ENCODE measurements at regions not wholly inside any gene's neighbourhood (a gene's known extent, or its start where the extent isn't known, plus 50 kb on each side); places are given as distances from the start of the nearest gene placed in this dataset.
"Not testable (repeated sequence)": the region's sequence is repeated elsewhere in the genome, so short reads cannot be mapped to it uniquely, and the experiment has no call there.

DNA sequence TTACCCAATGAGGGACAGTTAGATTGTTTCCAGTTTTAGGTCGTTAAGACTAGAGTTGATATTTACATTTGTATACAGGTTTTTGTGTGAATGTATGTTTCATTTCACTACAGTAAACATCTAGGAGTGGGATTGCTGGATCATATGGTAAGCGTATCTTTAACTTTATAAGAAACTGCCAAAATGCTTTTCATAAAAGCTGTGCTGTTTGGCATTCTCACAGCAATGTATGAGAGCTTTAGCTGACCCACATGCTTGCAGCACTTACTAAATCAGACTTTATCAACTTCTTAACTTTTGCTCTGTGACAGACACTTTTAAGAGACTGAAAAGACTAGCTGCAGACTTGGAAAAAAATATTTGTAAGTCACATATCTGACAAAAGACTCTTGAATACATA lies 262.5 kb upstream of the PELI2 start:
- ATAC-seq (ENCODE audit: low read depth in 2 of 2) = no peak
- Mint-ChIP-seq H3K36me3 (no peaks in the 10 kb centered on the region), H3K4me1 (no peaks in the 10 kb centered on the region), H3K9me3 (peaks cover 0 to 16% (median 6%) of the 10 kb centered on the region in 7 donors), H3K4me3 (no peak overlapping the region), H3K27ac (no peak overlapping the region), H3K27me3 (no peaks in the 10 kb centered on the region)
- Histone ChIP-seq H3K9me3 (ENCODE audit: control insufficient read depth in 2 of 2, low read length in 2 of 2) (peaks cover 3 to 6% of the 10 kb centered on the region in 2 experiments), H3K27me3 (ENCODE audit: control insufficient read depth, insufficient read depth, low read length) (peaks cover 5% of the 10 kb centered on the region), H3K36me3 (ENCODE audit: control insufficient read depth, insufficient read depth, low read length) (no peaks in the 10 kb centered on the region), H3K4me3 (ENCODE audit: low read depth, low read length) (no peak overlapping the region), H3K27ac (ENCODE audit: insufficient read depth, low read length, poor library complexity, severe bottlenecking) (no peak overlapping the region), H3K4me1 (ENCODE audit: control insufficient read depth, insufficient read depth, low read length, poor library complexity, severe bottlenecking) (no peaks in the 10 kb centered on the region)
- DNase-seq = no peak

- no peaks in the 10 kb centered on the region for H3K36me3 Mint-ChIP-seq
- ATAC-seq (ENCODE audit: low read depth in 2 of 2) = no peak
- Histone ChIP-seq H3K36me3 (ENCODE audit: control insufficient read depth, insufficient read depth, low read length) (no peaks in the 10 kb centered on the region), H3K27me3 (ENCODE audit: control insufficient read depth, insufficient read depth, low read length) (peaks cover 6% of the 10 kb centered on the region), H3K4me1 (ENCODE audit: control insufficient read depth, insufficient read depth, low read length, poor library complexity, severe bottlenecking) (no peaks in the 10 kb centered on the region), H3K27ac (ENCODE audit: insufficient read depth, low read length, poor library complexity, severe bottlenecking) (no peak overlapping the region), H3K4me3 (ENCODE audit: low read depth, low read length) (no peak overlapping the region), H3K9me3 (ENCODE audit: control insufficient read depth in 2 of 2, low read length in 2 of 2) (peaks cover 3 to 6% of the 10 kb centered on the region in 2 experiments)
- no peak for DNase-seq
- no peaks in the 10 kb centered on the region for H3K4me1 Mint-ChIP-seq
- peaks cover 2 to 22% (median 8%) of the 10 kb centered on the region in 7 donors for H3K9me3 Mint-ChIP-seq
- H3K27ac Mint-ChIP-seq = no peak overlapping the region
- no peak overlapping the region for H3K4me3 Mint-ChIP-seq
- H3K27me3 Mint-ChIP-seq = no peaks in the 10 kb centered on the region
Measured at GRCh38 chr14:55858604-55859003, 259.6 kb upstream of the PELI2 start.

- not testable (repeated sequence) for H3K27me3 Mint-ChIP-seq; H3K4me3 ChIP-seq (ENCODE audit: low read depth, low read length); H3K4me1 Mint-ChIP-seq; H3K9me3 ChIP-seq (ENCODE audit: control insufficient read depth in 2 of 2, low read length in 2 of 2); DNase-seq; H3K36me3 ChIP-seq (ENCODE audit: control insufficient read depth, insufficient read depth, low read length); H3K27me3 ChIP-seq (ENCODE audit: control insufficient read depth, insufficient read depth, low read length); H3K36me3 Mint-ChIP-seq; ATAC-seq (ENCODE audit: low read depth in 2 of 2); H3K4me3 Mint-ChIP-seq; H3K27ac ChIP-seq (ENCODE audit: insufficient read depth, low read length, poor library complexity, severe bottlenecking); H3K4me1 ChIP-seq (ENCODE audit: control insufficient read depth, insufficient read depth, low read length, poor library complexity, severe bottlenecking)
- peaks cover 8 to 34% (median 11%) of the 10 kb centered on the region in 7 donors for H3K9me3 Mint-ChIP-seq
- peak overlapping the region in 1 of 3 donors; percentile 74 for H3K27ac Mint-ChIP-seq
Measured at GRCh38 chr14:55861561-55861960, 256.6 kb upstream of the PELI2 start.

GRCh38 chr14:55864890-55865655 lies 253.1 kb upstream of the PELI2 start:
- H3K9me3 Mint-ChIP-seq = peaks cover 6 to 21% (median 8%) of the 10 kb centered on the region in 7 donors
- DNase-seq (peak in 1 of 3 donors; percentile 11), ATAC-seq (ENCODE audit: low read depth in 2 of 2) (no peak)
- Histone ChIP-seq H3K27ac (ENCODE audit: insufficient read depth, low read length, poor library complexity, severe bottlenecking) (no peak overlapping the region), H3K27me3 (ENCODE audit: control insufficient read depth, insufficient read depth, low read length) (peaks cover 8% of the 10 kb centered on the region), H3K4me3 (ENCODE audit: low read depth, low read length) (no peak overlapping the region), H3K4me1 (ENCODE audit: control insufficient read depth, insufficient read depth, low read length, poor library complexity, severe bottlenecking) (no peaks in the 10 kb centered on the region), H3K9me3 (ENCODE audit: control insufficient read depth in 2 of 2, low read length in 2 of 2) (no peaks in the 10 kb centered on the region), H3K36me3 (ENCODE audit: control insufficient read depth, insufficient read depth, low read length) (no peaks in the 10 kb centered on the region)
- peaks cover 8% of the 10 kb centered on the region for H3K27me3 Mint-ChIP-seq
- H3K36me3 Mint-ChIP-seq = no peaks in the 10 kb centered on the region
- H3K4me3 Mint-ChIP-seq = no peak overlapping the region
- H3K27ac Mint-ChIP-seq = peak overlapping the region in 1 of 3 donors; percentile 44
- no peaks in the 10 kb centered on the region for H3K4me1 Mint-ChIP-seq

- H3K4me3 Mint-ChIP-seq = no peak overlapping the region
- Histone ChIP-seq H3K4me1 (ENCODE audit: control insufficient read depth, insufficient read depth, low read length, poor library complexity, severe bottlenecking) (no peaks in the 10 kb centered on the region), H3K36me3 (ENCODE audit: control insufficient read depth, insufficient read depth, low read length) (no peaks in the 10 kb centered on the region), H3K27ac (ENCODE audit: insufficient read depth, low read length, poor library complexity, severe bottlenecking) (no peak overlapping the region), H3K9me3 (ENCODE audit: control insufficient read depth in 2 of 2, low read length in 2 of 2) (no peaks in the 10 kb centered on the region), H3K4me3 (ENCODE audit: low read depth, low read length) (no peak overlapping the region), H3K27me3 (ENCODE audit: control insufficient read depth, insufficient read depth, low read length) (peaks cover 2% of the 10 kb centered on the region)
- ATAC-seq (ENCODE audit: low read depth in 2 of 2) (no peak), DNase-seq (no peak)
- H3K27ac Mint-ChIP-seq = no peak overlapping the region
- peaks cover 3 to 15% (median 8%) of the 10 kb centered on the region in 7 donors for H3K9me3 Mint-ChIP-seq
- H3K4me1 Mint-ChIP-seq = no peaks in the 10 kb centered on the region
- peaks cover 8% of the 10 kb centered on the region for H3K27me3 Mint-ChIP-seq
- no peaks in the 10 kb centered on the region for H3K36me3 Mint-ChIP-seq
Measured at GRCh38 chr14:55867311-55867710, 250.9 kb upstream of the PELI2 start.

DNA sequence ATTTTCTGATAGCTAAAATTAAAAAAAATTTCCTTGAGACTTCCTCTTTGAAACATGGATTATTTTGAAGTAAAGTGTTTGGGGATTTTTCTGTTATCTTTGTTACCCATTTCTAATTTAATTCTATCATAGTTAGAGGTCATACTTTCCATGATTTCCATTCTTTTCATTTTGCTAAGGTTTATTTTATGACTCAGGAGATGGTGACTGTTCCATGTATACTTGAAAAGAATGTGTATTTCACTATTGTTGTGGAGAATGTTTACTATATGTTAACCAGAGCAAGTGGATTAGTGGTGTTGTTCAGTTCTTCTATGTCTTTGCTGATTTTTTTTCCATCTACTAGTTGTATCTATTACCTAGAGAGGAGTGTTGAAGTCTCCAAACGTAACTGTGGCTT lies 250.5 kb upstream of the PELI2 start:
- H3K36me3 Mint-ChIP-seq = no peaks in the 10 kb centered on the region
- no peaks in the 10 kb centered on the region for H3K36me3 ChIP-seq (ENCODE audit: control insufficient read depth, insufficient read depth, low read length)
- ATAC-seq (ENCODE audit: low read depth in 2 of 2) = no peak
- peaks cover 3 to 15% (median 8%) of the 10 kb centered on the region in 7 donors for H3K9me3 Mint-ChIP-seq
- H3K27ac ChIP-seq (ENCODE audit: insufficient read depth, low read length, poor library complexity, severe bottlenecking) = no peak overlapping the region
- no peak overlapping the region for H3K4me3 Mint-ChIP-seq
- no peaks in the 10 kb centered on the region for H3K4me1 Mint-ChIP-seq
- H3K27me3 Mint-ChIP-seq = peaks cover 8% of the 10 kb centered on the region
- no peak for DNase-seq
- peaks cover 2% of the 10 kb centered on the region for H3K27me3 ChIP-seq (ENCODE audit: control insufficient read depth, insufficient read depth, low read length)
- no peak overlapping the region for H3K4me3 ChIP-seq (ENCODE audit: low read depth, low read length)
- H3K27ac Mint-ChIP-seq = no peak overlapping the region
- no peaks in the 10 kb centered on the region for H3K4me1 ChIP-seq (ENCODE audit: control insufficient read depth, insufficient read depth, low read length, poor library complexity, severe bottlenecking)
- H3K9me3 ChIP-seq (ENCODE audit: control insufficient read depth in 2 of 2, low read length in 2 of 2) = no peaks in the 10 kb centered on the region

DNA sequence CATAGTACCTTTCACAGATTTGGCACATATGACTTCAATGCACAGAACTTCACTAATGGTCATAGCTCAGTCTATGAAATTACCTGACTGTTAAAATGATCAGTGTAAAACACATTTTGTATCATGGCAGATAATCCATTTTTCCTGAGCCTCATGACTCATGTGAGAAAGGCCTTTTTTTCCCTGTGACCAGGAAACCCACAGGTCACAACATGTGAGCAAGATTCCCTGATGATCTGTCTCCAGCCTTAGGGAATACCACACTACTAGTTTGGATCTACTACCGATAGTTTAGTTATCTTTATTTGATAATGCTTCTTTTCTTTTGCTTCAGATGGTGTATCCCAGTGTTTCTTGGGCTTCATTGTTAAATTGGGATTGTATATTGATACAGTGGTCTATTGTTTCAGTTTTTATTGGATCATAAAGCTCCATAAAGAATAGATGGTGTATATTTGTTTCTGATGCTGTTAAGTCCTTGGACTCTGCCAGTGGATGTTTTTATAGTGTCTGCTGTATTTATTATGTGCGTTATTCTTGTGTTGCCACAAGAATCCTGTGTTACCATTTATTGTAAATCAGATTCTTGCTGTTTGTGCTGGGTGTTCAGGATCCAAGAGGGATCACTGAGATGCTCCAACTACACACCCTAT lies 248.7 kb upstream of the PELI2 start:
- Mint-ChIP-seq H3K27ac (no peak overlapping the region), H3K27me3 (peaks cover 7% of the 10 kb centered on the region), H3K36me3 (no peaks in the 10 kb centered on the region), H3K9me3 (peaks cover 0 to 9% (median 3%) of the 10 kb centered on the region in 7 donors), H3K4me3 (no peak overlapping the region), H3K4me1 (no peaks in the 10 kb centered on the region)
- H3K4me3 ChIP-seq (ENCODE audit: low read depth, low read length) = no peak overlapping the region
- H3K27ac ChIP-seq (ENCODE audit: insufficient read depth, low read length, poor library complexity, severe bottlenecking) = no peak overlapping the region
- peaks cover 2% of the 10 kb centered on the region for H3K27me3 ChIP-seq (ENCODE audit: control insufficient read depth, insufficient read depth, low read length)
- H3K4me1 ChIP-seq (ENCODE audit: control insufficient read depth, insufficient read depth, low read length, poor library complexity, severe bottlenecking) = no peaks in the 10 kb centered on the region
- DNase-seq (no peak), ATAC-seq (ENCODE audit: low read depth in 2 of 2) (no peak)
- no peaks in the 10 kb centered on the region for H3K9me3 ChIP-seq (ENCODE audit: control insufficient read depth in 2 of 2, low read length in 2 of 2)
- no peaks in the 10 kb centered on the region for H3K36me3 ChIP-seq (ENCODE audit: control insufficient read depth, insufficient read depth, low read length)

- Mint-ChIP-seq H3K27ac (no peak overlapping the region), H3K9me3 (peaks cover 0 to 3% (median 0%) of the 10 kb centered on the region in 7 donors), H3K4me1 (no peaks in the 10 kb centered on the region)
Measured at GRCh38 chr14:55873169-55873568, 245.0 kb upstream of the PELI2 start.

More at GRCh38 chr14:55873169-55873568, 245.0 kb upstream of the PELI2 start:
- H3K36me3 Mint-ChIP-seq = no peaks in the 10 kb centered on the region
- Histone ChIP-seq H3K36me3 (ENCODE audit: control insufficient read depth, insufficient read depth, low read length) (no peaks in the 10 kb centered on the region), H3K9me3 (ENCODE audit: control insufficient read depth in 2 of 2, low read length in 2 of 2) (no peaks in the 10 kb centered on the region), H3K4me3 (ENCODE audit: low read depth, low read length) (no peak overlapping the region), H3K27ac (ENCODE audit: insufficient read depth, low read length, poor library complexity, severe bottlenecking) (no peak overlapping the region), H3K4me1 (ENCODE audit: control insufficient read depth, insufficient read depth, low read length, poor library complexity, severe bottlenecking) (no peaks in the 10 kb centered on the region), H3K27me3 (ENCODE audit: control insufficient read depth, insufficient read depth, low read length) (peaks cover 2% of the 10 kb centered on the region)
- DNase-seq = no peak
- H3K4me3 Mint-ChIP-seq = no peak overlapping the region
- H3K27me3 Mint-ChIP-seq = peaks cover 5% of the 10 kb centered on the region
- no peak for ATAC-seq (ENCODE audit: low read depth in 2 of 2)
